ENCODE measurements at regions not wholly inside any gene's neighbourhood (a gene's known extent, or its start where the extent isn't known, plus 50 kb on each side); places are given as distances from the start of the nearest gene placed in this dataset.

- peak; percentile 58 for DNase-seq
Observed at GRCh38 chr2:230643576-230644291, 68.9 kb upstream of the CAB39 start.

- DNase-seq = no peak
Observed at GRCh38 chr2:230644356-230644935, 68.2 kb upstream of the CAB39 start.

- DNase-seq = no peak
Observed at GRCh38 chr2:230648356-230648755, 64.3 kb upstream of the CAB39 start.

GRCh38 chr2:230650585-230651137 lies 62.0 kb upstream of the CAB39 start:
- no peak for DNase-seq

GRCh38 chr2:230654057-230654456 lies 58.6 kb upstream of the CAB39 start:
- no peak for DNase-seq

GRCh38 chr2:230657462-230657861 lies 55.2 kb upstream of the CAB39 start:
- no peak for DNase-seq

- no peak for DNase-seq
Observed at GRCh38 chr2:230657906-230658305, 54.7 kb upstream of the CAB39 start.

GRCh38 chr2:230658577-230658876 lies 54.1 kb upstream of the CAB39 start:
- no peak for DNase-seq

GRCh38 chr2:230658877-230659652 lies 53.6 kb upstream of the CAB39 start:
- DNase-seq = peak; percentile 53

- peak; percentile 64 for DNase-seq
Observed at GRCh38 chr2:230660294-230661060, 52.2 kb upstream of the CAB39 start.

- DNase-seq = peak; percentile 69
Observed at GRCh38 chr2:230661072-230661957, 51.3 kb upstream of the CAB39 start.
